HCT116 (cell line): ENCODE measurements at regions not wholly inside any gene's neighbourhood (a gene's known extent, or its start where the extent isn't known, plus 50 kb on each side); places are given as distances from the start of the nearest gene placed in this dataset.

ENCODE experiments used
- ATAC-seq: fragments of 200-7000 bp; cut with Tn5 transposase; 2 replicates; pipeline ENCODE4 v1.9.1; 2020; ENCODE audit warnings: mild to moderate bottlenecking, moderate library complexity
- BruUV-seq: library from RNA; stranded (reverse); fragments of 400-500 nt; replicated peaks from 2 replicates; lab custom pipeline; 2021; lab: Mats Ljungman, UMichigan
- CTCF ChIA-PET: fragments of 300-600 bp; sonication (Branson Sonifier 250); formaldehyde crosslinking; loops from one replicate; lab custom pipeline; 2021; ENCODE audit warnings: antibody characterized with exemption; lab: Charles Lee
- POLR2A ChIA-PET: fragments of 300-600, 350-600 bp; sonication (Branson Sonifier 250); formaldehyde crosslinking; loops from one replicate; lab custom pipeline; 2021; ENCODE audit warnings: antibody characterized with exemption; lab: Charles Lee
- RAD21 ChIA-PET, 2 experiments: fragments of 300-600 bp; sonication (Branson Sonifier 250); formaldehyde crosslinking; loops; one replicate each; lab custom pipeline; 2023; ENCODE audit warnings: low total read pairs in 2 of 2; ENCODE audit not compliant: uncharacterized antibody in 2 of 2, unreplicated experiment in 2 of 2, low non-redundant PET in 1 of 2; lab: Charles Lee
- DNase-seq: peaks from one replicate; pipeline ENCODE4 v3.0.0-alpha.2; 2010; ENCODE audit warnings: low read depth, low spot score
- H2AFZ ChIP-seq: fragments of 200-600 bp; shearing (Covaris generic), sonication (generic); 2 replicates; pipeline ENCODE4 v1.6.1; 2017; ENCODE audit warnings: low read depth, mixed run types, mixed read lengths, antibody characterized with exemption, low read length; ENCODE audit not compliant: poor library complexity, severe bottlenecking
- H3K27ac ChIP-seq: 2 replicates; pipeline ENCODE4 v1.5.1; 2012; ENCODE audit warnings: low read depth, low read length
- H3K27me3 ChIP-seq: fragments of 200-600 bp; sonication (generic); 2 replicates; pipeline ENCODE4 v1.6.1; 2016; ENCODE audit warnings: mixed run types, low read length, mixed read lengths; ENCODE audit not compliant: insufficient read depth
- H3K36me3 ChIP-seq, 2 experiments: fragments of 200-500 bp in 1 of 2; fragments of 200-600 bp in 1 of 2; sonication (Bioruptor generic) in 1 of 2; sonication (generic) in 1 of 2; 2 replicates each; pipeline versions ENCODE4 v1.5.1 to v1.6.1; 2014 to 2016; ENCODE audit warnings: low read length in 2 of 2, inconsistent platforms in 1 of 2, mixed read lengths in 1 of 2, mixed run types in 1 of 2; ENCODE audit not compliant: insufficient read depth in 2 of 2, control insufficient read depth in 1 of 2
- H3K4me1 ChIP-seq, 2 experiments: fragments of 200-600 bp in 1 of 2; sonication (generic) in 1 of 2; 2 replicates each; pipeline versions ENCODE4 v1.5.1 to v1.6.1; 2012 to 2017; ENCODE audit warnings: low read length in 2 of 2, inconsistent platforms in 1 of 2, mild to moderate bottlenecking in 1 of 2, mixed read lengths in 1 of 2, mixed run types in 1 of 2, moderate library complexity in 1 of 2; ENCODE audit not compliant: insufficient read depth in 2 of 2, control insufficient read depth in 1 of 2
- H3K4me2 ChIP-seq: fragments of 200-600 bp; sonication (generic); 2 replicates; pipeline ENCODE4 v1.6.1; 2017; ENCODE audit warnings: mixed run types, low read length, mixed read lengths
- H3K4me3 ChIP-seq, 2 experiments: fragments of 200-600 bp in 1 of 2; sonication (generic) in 1 of 2; replicated peaks in 1 of 2; 2 replicates each; pipeline ENCODE4 v1.5.1; 2011 to 2016; ENCODE audit warnings: low read length in 2 of 2, control low read depth in 1 of 2, low read depth in 1 of 2, mild to moderate bottlenecking in 1 of 2, mixed read lengths in 1 of 2, mixed run types in 1 of 2
- H3K79me2 ChIP-seq: fragments of 200-600 bp; sonication (generic); 2 replicates; pipeline ENCODE4 v1.6.1; 2017; ENCODE audit warnings: mild to moderate bottlenecking, mixed run types, low read length, moderate library complexity, mixed read lengths; ENCODE audit not compliant: insufficient read depth
- H3K9ac ChIP-seq: fragments of 200-600 bp; sonication (generic); 2 replicates; pipeline ENCODE4 v1.6.1; 2016; ENCODE audit warnings: low read length, mixed read lengths
- H3K9me2 ChIP-seq: fragments of 200-600 bp; sonication (generic), shearing (Covaris generic); 2 replicates; pipeline ENCODE4 v1.6.1; 2017; ENCODE audit warnings: mixed run types, mild to moderate bottlenecking, moderate library complexity; ENCODE audit not compliant: insufficient read depth
- H3K9me3 ChIP-seq, 2 experiments: fragments of 200-500 bp in 1 of 2; fragments of 200-600 bp in 1 of 2; sonication (Bioruptor generic) in 1 of 2; sonication (generic) in 1 of 2; 2 replicates each; pipeline ENCODE4 v1.6.1; 2014 to 2017; ENCODE audit warnings: low read length in 2 of 2, mixed read lengths in 2 of 2, inconsistent platforms in 1 of 2, low read depth in 1 of 2, mild to moderate bottlenecking in 1 of 2, mixed run types in 1 of 2, moderate library complexity in 1 of 2; ENCODE audit not compliant: control insufficient read depth in 1 of 2, insufficient read depth in 1 of 2
- H4K20me1 ChIP-seq: fragments of 200-600 bp; sonication (generic), shearing (Covaris generic); 2 replicates; pipeline ENCODE4 v1.6.1; 2017; ENCODE audit warnings: mixed run types, mild to moderate bottlenecking, moderate library complexity; ENCODE audit not compliant: insufficient read depth
- CBX3 ChIP-seq: IDR thresholded peaks from 2 replicates; pipeline ENCODE4 v1.6.1; 2012; ENCODE audit warnings: low read depth
- CEBPB ChIP-seq: IDR thresholded peaks from 2 replicates; pipeline ENCODE4 v1.6.1; 2012; ENCODE audit warnings: low read depth
- EZH2 ChIP-seq: fragments of 200-600 bp; sonication (generic); IDR thresholded peaks from 2 replicates; pipeline ENCODE4 v1.6.1; 2017; ENCODE audit warnings: antibody characterized with exemption, mixed run types
- EZH2phosphoT487 ChIP-seq: fragments of 200-600 bp; IDR thresholded peaks from 2 replicates; pipeline ENCODE4 v1.6.1; 2018; ENCODE audit warnings: antibody characterized with exemption, borderline replicate concordance
- FOSL1 ChIP-seq: IDR thresholded peaks from 2 replicates; pipeline ENCODE4 v1.6.1; 2012; ENCODE audit warnings: low read depth
- MAX ChIP-seq: IDR thresholded peaks from 2 replicates; pipeline ENCODE4 v1.6.1; 2012
- POLR2AphosphoS5 ChIP-seq: IDR thresholded peaks from 2 replicates; pipeline ENCODE4 v1.6.1; 2011; ENCODE audit warnings: mild to moderate bottlenecking, low read depth, low read length, moderate library complexity
- RAD21 ChIP-seq: IDR thresholded peaks from 2 replicates; pipeline ENCODE4 v1.6.1; 2012; ENCODE audit warnings: low read depth, mild to moderate bottlenecking
- REST ChIP-seq: IDR thresholded peaks from 2 replicates; pipeline ENCODE4 v1.6.1; 2012; ENCODE audit warnings: low read depth
- SIN3A ChIP-seq: IDR thresholded peaks from 2 replicates; pipeline ENCODE4 v1.6.1; 2012; ENCODE audit warnings: low read depth
- SP1 ChIP-seq: IDR thresholded peaks from 2 replicates; pipeline ENCODE4 v1.6.1; 2012; ENCODE audit warnings: low read depth
- SRF ChIP-seq: IDR thresholded peaks from 2 replicates; pipeline ENCODE4 v1.6.1; 2012; ENCODE audit warnings: low read depth
- TCF7L2 ChIP-seq: IDR thresholded peaks from 2 replicates; pipeline ENCODE4 v1.7.0; 2011; ENCODE audit warnings: borderline replicate concordance, inconsistent platforms; ENCODE audit not compliant: insufficient read depth, insufficient read length; ENCODE audit errors: extremely low read depth
- YY1 ChIP-seq: IDR thresholded peaks from 2 replicates; pipeline ENCODE4 v1.6.1; 2011; ENCODE audit warnings: low read length, low read depth, moderate library complexity, mild to moderate bottlenecking; ENCODE audit not compliant: insufficient replicate concordance; ENCODE audit errors: extremely low read depth
- ZNF274 ChIP-seq: fragments of 200-500 bp; sonication (Bioruptor generic); IDR thresholded peaks from 2 replicates; pipeline ENCODE4 v1.6.1; 2014; ENCODE audit warnings: mild to moderate bottlenecking, low read depth, low read length, inconsistent platforms
- intact Hi-C: fragments of 100-400 bp; cut with micrococcal nuclease; formaldehyde crosslinking; loops from 2 replicates; pipeline ENCODE4 v1.10.0; 2022
- TF ChIP-seq, protein P1 (sequence below): IDR thresholded peaks from 2 replicates; pipeline ENCODE4 v1.6.1; 2011; ENCODE audit warnings: mild to moderate bottlenecking, low read length, moderate library complexity; ENCODE audit not compliant: insufficient replicate concordance; ENCODE audit errors: extremely low read depth

DNA sequence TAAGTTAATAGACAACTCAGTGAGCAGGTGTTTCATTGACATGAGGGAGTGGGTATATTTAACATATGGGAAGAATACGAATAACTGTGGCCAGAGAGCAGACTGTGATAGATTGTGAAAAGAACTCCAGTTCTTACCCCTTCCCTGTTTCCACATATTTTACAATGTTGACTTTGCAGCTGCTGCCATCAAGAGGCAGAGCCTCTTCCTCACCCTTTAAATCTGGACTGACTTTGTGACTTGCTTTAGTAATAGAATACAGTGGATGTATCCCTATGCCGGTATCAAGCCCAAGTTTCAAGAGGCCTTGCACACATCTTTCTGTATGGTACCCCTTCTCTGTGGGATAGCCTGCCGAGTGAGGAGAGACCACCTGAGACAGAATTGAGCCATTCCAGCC is 356.7 kb downstream of the ETNK1 start:
- ATAC-seq = no peak
- POLR2A ChIA-PET = no interaction called here

DNA sequence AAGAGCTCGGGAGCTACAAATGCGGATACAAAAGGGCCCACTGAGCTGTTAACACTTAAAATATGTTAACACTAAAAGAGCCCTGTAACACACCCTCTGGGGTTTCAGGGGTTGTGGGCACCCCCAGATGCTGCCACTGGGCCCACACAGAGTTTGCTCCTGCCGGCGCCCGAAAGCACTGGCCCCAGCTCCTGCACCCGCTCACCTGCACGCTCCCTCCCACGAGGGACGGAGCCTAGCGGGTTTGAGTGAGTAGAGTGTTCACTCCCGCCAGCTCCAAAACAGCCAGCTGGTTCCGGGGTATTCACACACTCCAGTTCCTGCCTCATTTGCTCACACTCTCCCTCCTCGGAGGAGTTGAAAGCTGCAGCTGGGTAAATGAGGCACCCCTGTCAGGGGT is 357.7 kb downstream of the ETNK1 start:
- intact Hi-C loops = no loop called here
- no peak overlapping the region for H3K27ac ChIP-seq
- H4K20me1 ChIP-seq = no peaks in the 10 kb centered on the region
- CTCF ChIA-PET = no interaction called here
- no peak overlapping the region for H3K4me3 ChIP-seq
- no TSS peak for BruUV-seq
- H3K4me2 ChIP-seq = no peak overlapping the region
- H3K9ac ChIP-seq = no peak overlapping the region
- no peaks in the 10 kb centered on the region for H3K79me2 ChIP-seq
- H3K4me1 ChIP-seq = no peaks in the 10 kb centered on the region
- no peaks in the 10 kb centered on the region for H3K9me3 ChIP-seq
- RAD21 ChIA-PET = no interaction called here
- no peak for ATAC-seq
- no peak for DNase-seq
- H3K9me2 ChIP-seq = no peaks in the 10 kb centered on the region
- no peak overlapping the region for H2AFZ ChIP-seq
- H3K36me3 ChIP-seq = no peaks in the 10 kb centered on the region
- H3K27me3 ChIP-seq = no peaks in the 10 kb centered on the region
- POLR2A ChIA-PET = no interaction called here
- no peak for TF ChIP-seq FOSL1
- no peak for TF ChIP-seq POLR2AphosphoS5
- no peak for TF ChIP-seq SIN3A
- no peak for TF ChIP-seq MAX
- no peak for TF ChIP-seq REST
- TF ChIP-seq, protein P1, sequence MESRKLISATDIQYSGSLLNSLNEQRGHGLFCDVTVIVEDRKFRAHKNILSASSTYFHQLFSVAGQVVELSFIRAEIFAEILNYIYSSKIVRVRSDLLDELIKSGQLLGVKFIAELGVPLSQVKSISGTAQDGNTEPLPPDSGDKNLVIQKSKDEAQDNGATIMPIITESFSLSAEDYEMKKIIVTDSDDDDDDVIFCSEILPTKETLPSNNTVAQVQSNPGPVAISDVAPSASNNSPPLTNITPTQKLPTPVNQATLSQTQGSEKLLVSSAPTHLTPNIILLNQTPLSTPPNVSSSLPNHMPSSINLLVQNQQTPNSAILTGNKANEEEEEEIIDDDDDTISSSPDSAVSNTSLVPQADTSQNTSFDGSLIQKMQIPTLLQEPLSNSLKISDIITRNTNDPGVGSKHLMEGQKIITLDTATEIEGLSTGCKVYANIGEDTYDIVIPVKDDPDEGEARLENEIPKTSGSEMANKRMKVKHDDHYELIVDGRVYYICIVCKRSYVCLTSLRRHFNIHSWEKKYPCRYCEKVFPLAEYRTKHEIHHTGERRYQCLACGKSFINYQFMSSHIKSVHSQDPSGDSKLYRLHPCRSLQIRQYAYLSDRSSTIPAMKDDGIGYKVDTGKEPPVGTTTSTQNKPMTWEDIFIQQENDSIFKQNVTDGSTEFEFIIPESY = no peak
- TF ChIP-seq SRF = no peak
- TF ChIP-seq CEBPB = no peak
- no peak for TF ChIP-seq EZH2phosphoT487
- TF ChIP-seq EZH2 = no peak
- no peak for TF ChIP-seq ZNF274
- no peak for TF ChIP-seq CBX3
- TF ChIP-seq YY1 = no peak
- no peak for TF ChIP-seq SP1
- no peak for TF ChIP-seq TCF7L2

More for the DNA sequence above, 356.7 kb downstream of the ETNK1 start:
- BruUV-seq = no TSS peak
- no peaks in the 10 kb centered on the region for H3K36me3 ChIP-seq
- H3K9me2 ChIP-seq = no peaks in the 10 kb centered on the region
- CTCF ChIA-PET = no interaction called here
- no peak for DNase-seq
- H2AFZ ChIP-seq = no peak overlapping the region
- intact Hi-C loops = no loop called here
- no peak overlapping the region for H3K4me2 ChIP-seq
- no peaks in the 10 kb centered on the region for H3K9me3 ChIP-seq
- no peaks in the 10 kb centered on the region for H3K4me1 ChIP-seq
- H3K79me2 ChIP-seq = no peaks in the 10 kb centered on the region
- no peak overlapping the region for H3K9ac ChIP-seq
- H4K20me1 ChIP-seq = no peaks in the 10 kb centered on the region
- H3K27me3 ChIP-seq = no peaks in the 10 kb centered on the region
- RAD21 ChIA-PET = no interaction called here
- H3K4me3 ChIP-seq = no peak overlapping the region
- TF ChIP-seq RAD21 = peak; percentile 15; the same call in 1 of the 2 replicates
- no peak for TF ChIP-seq POLR2AphosphoS5
- no peak overlapping the region for H3K27ac ChIP-seq
